ENCODE measurements at regions not wholly inside any gene's neighbourhood (a gene's known extent, or its start where the extent isn't known, plus 50 kb on each side); places are given as distances from the start of the nearest gene placed in this dataset.
"Not testable (repeated sequence)": the region's sequence is repeated elsewhere in the genome, so short reads cannot be mapped to it uniquely, and the experiment has no call there.

- in situ Hi-C loops (cut with HindIII; ENCODE audit: low sequenced_read_pairs): no loop called here
Measured at GRCh38 chr11:96878299-96879051, 488.7 kb downstream of the JRKL start.

- in situ Hi-C loops (cut with HindIII; ENCODE audit: low sequenced_read_pairs): not testable (repeated sequence)
Measured at GRCh38 chr11:96882622-96883021, 492.8 kb downstream of the JRKL start.

GRCh38 chr11:96885405-96885804 is 495.6 kb downstream of the JRKL start:
- in situ Hi-C loops (cut with HindIII; ENCODE audit: low sequenced_read_pairs): no loop called here

- in situ Hi-C loops (cut with HindIII; ENCODE audit: low sequenced_read_pairs): no loop called here
Measured at GRCh38 chr11:96885912-96886311, 496.1 kb downstream of the JRKL start.

- in situ Hi-C loops (cut with HindIII; ENCODE audit: low sequenced_read_pairs): no loop called here
Measured at GRCh38 chr11:96893988-96894387, 504.2 kb downstream of the JRKL start.

GRCh38 chr11:96894587-96894986 is 504.8 kb downstream of the JRKL start:
- in situ Hi-C loops (cut with HindIII; ENCODE audit: low sequenced_read_pairs): no loop called here

- in situ Hi-C loops (cut with HindIII; ENCODE audit: low sequenced_read_pairs): no loop called here
Measured at GRCh38 chr11:96899971-96900370, 510.2 kb downstream of the JRKL start.

- in situ Hi-C loops (cut with HindIII; ENCODE audit: low sequenced_read_pairs): no loop called here
Measured at GRCh38 chr11:96905143-96905542, 515.3 kb downstream of the JRKL start.

GRCh38 chr11:96905663-96906062 is 515.9 kb downstream of the JRKL start:
- in situ Hi-C loops (cut with HindIII; ENCODE audit: low sequenced_read_pairs): no loop called here

GRCh38 chr11:96906476-96906875 is 516.7 kb downstream of the JRKL start:
- in situ Hi-C loops (cut with HindIII; ENCODE audit: low sequenced_read_pairs): no loop called here

GRCh38 chr11:96925862-96926261 is 536.0 kb downstream of the JRKL start:
- in situ Hi-C loops (cut with HindIII; ENCODE audit: low sequenced_read_pairs): no loop called here

GRCh38 chr11:96940227-96940626 is 550.4 kb downstream of the JRKL start:
- in situ Hi-C loops (cut with HindIII; ENCODE audit: low sequenced_read_pairs): no loop called here

GRCh38 chr11:96942855-96943254 is 553.0 kb downstream of the JRKL start:
- in situ Hi-C loops (cut with HindIII; ENCODE audit: low sequenced_read_pairs): no loop called here

GRCh38 chr11:96943970-96944369 is 554.2 kb downstream of the JRKL start:
- in situ Hi-C loops (cut with HindIII; ENCODE audit: low sequenced_read_pairs): no loop called here

GRCh38 chr11:96948066-96948465 is 558.3 kb downstream of the JRKL start:
- in situ Hi-C loops (cut with HindIII; ENCODE audit: low sequenced_read_pairs): no loop called here

- in situ Hi-C loops (cut with HindIII; ENCODE audit: low sequenced_read_pairs): no loop called here
Measured at GRCh38 chr11:96949464-96949863, 559.7 kb downstream of the JRKL start.

- in situ Hi-C loops (cut with HindIII; ENCODE audit: low sequenced_read_pairs): no loop called here
Measured at GRCh38 chr11:96954587-96955242, 564.9 kb downstream of the JRKL start.

- in situ Hi-C loops (cut with HindIII; ENCODE audit: low sequenced_read_pairs): no loop called here
Measured at GRCh38 chr11:96960476-96960875, 570.7 kb downstream of the JRKL start.

GRCh38 chr11:96960926-96961325 is 571.1 kb downstream of the JRKL start:
- in situ Hi-C loops (cut with HindIII; ENCODE audit: low sequenced_read_pairs): no loop called here

- in situ Hi-C loops (cut with HindIII; ENCODE audit: low sequenced_read_pairs): no loop called here
Measured at GRCh38 chr11:96961931-96962330, 572.1 kb downstream of the JRKL start.

GRCh38 chr11:96963375-96963774 is 573.6 kb downstream of the JRKL start:
- in situ Hi-C loops (cut with HindIII; ENCODE audit: low sequenced_read_pairs): no loop called here

- in situ Hi-C loops (cut with HindIII; ENCODE audit: low sequenced_read_pairs): no loop called here
Measured at GRCh38 chr11:96964661-96965060, 574.8 kb downstream of the JRKL start.

- in situ Hi-C loops (cut with HindIII; ENCODE audit: low sequenced_read_pairs): no loop called here
Measured at GRCh38 chr11:96967616-96968015, 577.8 kb downstream of the JRKL start.

Measured in DLD1 (cell line).